ENCODE measurements at regions not wholly inside any gene's neighbourhood (a gene's known extent, or its start where the extent isn't known, plus 50 kb on each side); places are given as distances from the start of the nearest gene placed in this dataset.

- WGBS, 4 donors, result 62 to 92% (median 75%) methylated on average over 2 of the region's 2 CpGs
These were observed 110.6 kb downstream of the CD164 start for GRCh38 chr6:109271622-109272021.

GRCh38 chr6:109269953-109270517, 112.2 kb downstream of the CD164 start:
- no peaks in the 10 kb centered on the region for H3K27me3 ChIP-seq
- no peak for DNase-seq
- no peak overlapping the region for H3K4me3 ChIP-seq
- intact Hi-C loops (cut with DNase I), result no loop called here
- TF ChIP-seq POLR2A (IDR thresholded peaks at IDR 0.05), result no peak
- no peak for TF ChIP-seq CTCF (IDR thresholded peaks at IDR 0.05)
- 50 to 67% (median 60%) methylated on average over 1 of the region's 1 CpG for WGBS, 4 donors
- H3K9me3 ChIP-seq (replicated peaks in 1 of 3), result no peaks in the 10 kb centered on the region
- H3K36me3 ChIP-seq (replicated peaks in 1 of 2), result no peaks in the 10 kb centered on the region
- H3K4me1 ChIP-seq (replicated peaks in 1 of 2), result no peaks in the 10 kb centered on the region
- no peak overlapping the region for H3K27ac ChIP-seq

More at GRCh38 chr6:109271622-109272021, 110.6 kb downstream of the CD164 start:
- intact Hi-C loops (cut with DNase I), result no loop called here
- Histone ChIP-seq H3K27me3 (no peaks in the 10 kb centered on the region), H3K27ac (no peak overlapping the region), H3K36me3 (replicated peaks in 1 of 2) (no peaks in the 10 kb centered on the region), H3K4me1 (replicated peaks in 1 of 2) (no peaks in the 10 kb centered on the region), H3K4me3 (no peak overlapping the region), H3K9me3 (replicated peaks in 1 of 3) (no peaks in the 10 kb centered on the region)
- TF ChIP-seq CTCF (IDR thresholded peaks at IDR 0.05) (no peak), POLR2A (IDR thresholded peaks at IDR 0.05) (no peak)
- DNase-seq, result no peak

GRCh38 chr6:109269057-109269456, 113.2 kb downstream of the CD164 start:
- no peak for DNase-seq
- intact Hi-C loops (cut with DNase I), result no loop called here
- Histone ChIP-seq H3K27ac (no peak overlapping the region), H3K27me3 (no peaks in the 10 kb centered on the region), H3K4me1 (replicated peaks in 1 of 2) (no peaks in the 10 kb centered on the region), H3K36me3 (replicated peaks in 1 of 2) (no peaks in the 10 kb centered on the region), H3K4me3 (no peak overlapping the region), H3K9me3 (replicated peaks in 1 of 3) (no peaks in the 10 kb centered on the region)
- TF ChIP-seq POLR2A (IDR thresholded peaks at IDR 0.05), result no peak
- no peak for TF ChIP-seq CTCF (IDR thresholded peaks at IDR 0.05)
- WGBS, 4 donors, result 83 to 90% (median 87%) methylated on average over 7 of the region's 7 CpGs

- TF ChIP-seq CTCF (IDR thresholded peaks at IDR 0.05), result no peak
- no peak for TF ChIP-seq POLR2A (IDR thresholded peaks at IDR 0.05)
- Histone ChIP-seq H3K4me3 (no peak overlapping the region), H3K36me3 (replicated peaks in 1 of 2) (no peaks in the 10 kb centered on the region), H3K4me1 (replicated peaks in 1 of 2) (no peaks in the 10 kb centered on the region), H3K9me3 (replicated peaks in 1 of 3) (no peaks in the 10 kb centered on the region), H3K27me3 (no peaks in the 10 kb centered on the region), H3K27ac (no peak overlapping the region)
- 87 to 94% (median 89%) methylated on average over 3 of the region's 3 CpGs for WGBS, 4 donors
- intact Hi-C loops (cut with DNase I), result no loop called here
- no peak for DNase-seq
These were observed 116.7 kb downstream of the CD164 start for GRCh38 chr6:109265530-109265929.

Data from adrenal gland (tissue), 9 donors.